Neutrophil (primary cell): ENCODE measurements at regions not wholly inside any gene's neighbourhood (a gene's known extent, or its start where the extent isn't known, plus 50 kb on each side); places are given as distances from the start of the nearest gene placed in this dataset.

Source experiments
- H3K27ac ChIP-seq: fragments of 200-600 bp; sonication (generic); 2 replicates; pipeline ENCODE4 v1.5.1; 2016; ENCODE audit warnings: mild to moderate bottlenecking, moderate library complexity
- H3K27me3 ChIP-seq: fragments of 200-600 bp; sonication (generic); 2 replicates; pipeline ENCODE4 v1.6.0; 2016; ENCODE audit warnings: mild to moderate bottlenecking
- H3K36me3 ChIP-seq: fragments of 200-600 bp; sonication (generic); 2 replicates; pipeline ENCODE4 v1.5.1; 2017
- H3K4me1 ChIP-seq, 2 experiments: fragments of 200-600 bp in 1 of 2; sonication (generic) in 1 of 2; 1 replicate in 1 of 2; 2 replicates in 1 of 2; pipeline versions ENCODE4 v1.5.1 to v1.6.1; 2013 to 2016; ENCODE audit warnings: low read depth in 1 of 2, low read length in 1 of 2, mild to moderate bottlenecking in 1 of 2, moderate library complexity in 1 of 2; ENCODE audit not compliant: control insufficient read depth in 1 of 2, insufficient read depth in 1 of 2
- H3K4me3 ChIP-seq, 2 experiments: fragments of 200-600 bp in 1 of 2; sonication (generic) in 1 of 2; 1 replicate in 1 of 2; 2 replicates in 1 of 2; pipeline ENCODE4 v1.5.1; 2013 to 2016; ENCODE audit warnings: low read depth in 1 of 2, low read length in 1 of 2, mild to moderate bottlenecking in 1 of 2, moderate library complexity in 1 of 2
- H3K9me3 ChIP-seq: fragments of 200-600 bp; sonication (generic); 2 replicates; pipeline ENCODE4 v1.5.1; 2016
- CTCF ChIP-seq: fragments of 200-600 bp; sonication (generic); IDR thresholded peaks from 2 replicates; pipeline ENCODE4 v1.5.1; 2016; ENCODE audit warnings: antibody characterized with exemption

GRCh38 chr18:29063346-29063745 lies 886.4 kb upstream of the CDH2 start:
- Histone ChIP-seq H3K4me1 (no peaks in the 10 kb centered on the region), H3K9me3 (no peaks in the 10 kb centered on the region), H3K27me3 (no peaks in the 10 kb centered on the region), H3K27ac (no peak overlapping the region), H3K4me3 (no peak overlapping the region), H3K36me3 (no peaks in the 10 kb centered on the region)
- TF ChIP-seq CTCF = no peak

- no peaks in the 10 kb centered on the region for H3K4me1 ChIP-seq
- TF ChIP-seq CTCF = no peak
- H3K27me3 ChIP-seq = no peaks in the 10 kb centered on the region
- no peak overlapping the region for H3K27ac ChIP-seq
- H3K36me3 ChIP-seq = no peaks in the 10 kb centered on the region
- H3K4me3 ChIP-seq = no peak overlapping the region
- no peaks in the 10 kb centered on the region for H3K9me3 ChIP-seq
Measured at GRCh38 chr18:29062921-29063320, 886.0 kb upstream of the CDH2 start.

- no peak for TF ChIP-seq CTCF
- Histone ChIP-seq H3K27ac (no peak overlapping the region), H3K9me3 (no peaks in the 10 kb centered on the region), H3K36me3 (no peaks in the 10 kb centered on the region), H3K4me3 (no peak overlapping the region), H3K4me1 (no peaks in the 10 kb centered on the region), H3K27me3 (no peaks in the 10 kb centered on the region)
Measured at GRCh38 chr18:29060349-29060748, 883.4 kb upstream of the CDH2 start.

- no peak for TF ChIP-seq CTCF
- H3K27me3 ChIP-seq = no peaks in the 10 kb centered on the region
- no peaks in the 10 kb centered on the region for H3K4me1 ChIP-seq
- H3K36me3 ChIP-seq = no peaks in the 10 kb centered on the region
- no peak overlapping the region for H3K27ac ChIP-seq
- H3K4me3 ChIP-seq = no peak overlapping the region
- H3K9me3 ChIP-seq = no peaks in the 10 kb centered on the region
Measured at GRCh38 chr18:29057703-29058102, 880.8 kb upstream of the CDH2 start.

- Histone ChIP-seq H3K4me3 (no peak overlapping the region), H3K4me1 (no peaks in the 10 kb centered on the region), H3K27me3 (no peaks in the 10 kb centered on the region), H3K9me3 (no peaks in the 10 kb centered on the region), H3K36me3 (no peaks in the 10 kb centered on the region), H3K27ac (no peak overlapping the region)
- no peak for TF ChIP-seq CTCF
Measured at GRCh38 chr18:29056800-29057199, 879.9 kb upstream of the CDH2 start.

GRCh38 chr18:29041976-29042375 lies 865.0 kb upstream of the CDH2 start:
- Histone ChIP-seq H3K9me3 (no peaks in the 10 kb centered on the region), H3K27me3 (no peaks in the 10 kb centered on the region), H3K4me3 (no peak overlapping the region), H3K36me3 (no peaks in the 10 kb centered on the region), H3K27ac (no peak overlapping the region), H3K4me1 (no peaks in the 10 kb centered on the region)
- no peak for TF ChIP-seq CTCF
